K562 (cell line): ENCODE measurements at regions not wholly inside any gene's neighbourhood (a gene's known extent, or its start where the extent isn't known, plus 50 kb on each side); places are given as distances from the start of the nearest gene placed in this dataset.
"Not testable (repeated sequence)": the region's sequence is repeated elsewhere in the genome, so short reads cannot be mapped to it uniquely, and the experiment has no call there.

Experiments used
- ATAC-seq: fragments of 200-7000 bp; cut with Tn5 transposase; 3 replicates; pipeline ENCODE4 v1.9.1; 2020; ENCODE audit warnings: moderate library complexity
- BruUV-seq: library from RNA; stranded (reverse); fragments of 400-500 nt; replicated peaks from 2 replicates; lab custom pipeline; 2021; lab: Mats Ljungman, UMichigan
- CTCF ChIA-PET: fragments of 300-600 bp; formaldehyde crosslinking; extraction: SDS; loops from one replicate; lab custom pipeline; 2021; ENCODE audit warnings: low intra/inter-chr PET ratio; lab: Yijun Ruan, JAX
- POLR2A ChIA-PET: fragments of 300-600, 350-650 bp; sonication (Branson Sonifier 250); formaldehyde crosslinking; extraction: SDS; loops from one replicate; lab custom pipeline; 2021; ENCODE audit warnings: antibody characterized with exemption, inconsistent platforms; lab: Yijun Ruan, JAX
- DNase-seq, 4 experiments: peaks; one replicate each; pipeline versions ENCODE4 v3.0.0 to v3.0.0-alpha.2; 2011 to 2018; ENCODE audit warnings: low spot score in 3 of 4, mixed read lengths in 3 of 4; ENCODE audit errors: extremely low read depth in 1 of 4
- FAIRE-seq: peaks from 2 replicates; lab custom pipeline; 2011; peaks lifted over from hg19 to GRCh38; lab: Jason Lieb, UNC
- H2AFZ ChIP-seq: 2 replicates; pipeline ENCODE4 v1.6.0; 2011; ENCODE audit warnings: low read depth, low read length, control low read depth, inconsistent platforms
- H3K27ac ChIP-seq: fragments of 200-600 bp; 3 replicates; pipeline ENCODE4 v1.8.0; 2011; ENCODE audit warnings: low read depth, mild to moderate bottlenecking, control low read depth, inconsistent platforms, low read length, moderate library complexity, mixed read lengths; ENCODE audit errors: extremely low read depth
- H3K27me3 ChIP-seq, 2 experiments: fragments of 300-600 bp in 1 of 2; 2 replicates in 1 of 2; 3 replicates in 1 of 2; pipeline versions ENCODE4 v1.6.0 to v1.8.0; 2011; ENCODE audit warnings: inconsistent platforms in 2 of 2, low read length in 2 of 2, mild to moderate bottlenecking in 1 of 2, mixed read lengths in 1 of 2, moderate library complexity in 1 of 2; ENCODE audit not compliant: control insufficient read depth in 2 of 2, insufficient read depth in 2 of 2
- H3K36me3 ChIP-seq: fragments of 300-600 bp; 3 replicates; pipeline ENCODE4 v1.8.0; 2011; ENCODE audit warnings: mild to moderate bottlenecking, low read length, inconsistent platforms; ENCODE audit not compliant: control insufficient read depth, insufficient read depth
- H3K4me1 ChIP-seq, 2 experiments: fragments of 200-600 bp in 1 of 2; replicated peaks in 1 of 2; 2 replicates in 1 of 2; 3 replicates in 1 of 2; pipeline versions ENCODE4 v1.5.1 to v1.8.0; 2011; ENCODE audit warnings: inconsistent platforms in 2 of 2, low read length in 2 of 2, mild to moderate bottlenecking in 1 of 2, mixed read lengths in 1 of 2, moderate library complexity in 1 of 2; ENCODE audit not compliant: control insufficient read depth in 2 of 2, insufficient read depth in 2 of 2
- H3K4me2 ChIP-seq: 2 replicates; pipeline ENCODE4 v1.6.1; 2011; ENCODE audit warnings: low read length, control low read depth, inconsistent platforms, mixed read lengths; ENCODE audit not compliant: insufficient read depth
- H3K4me3 ChIP-seq: fragments of 200-600 bp; sonication (generic), shearing (Covaris generic); 2 replicates; pipeline ENCODE4 v1.5.1; 2016; ENCODE audit warnings: control low read depth, inconsistent platforms
- H3K79me2 ChIP-seq: fragments of 200-600 bp; 3 replicates; pipeline ENCODE4 v1.8.0; 2011; ENCODE audit warnings: low read length, inconsistent platforms; ENCODE audit not compliant: control insufficient read depth, insufficient read depth
- H3K9ac ChIP-seq, 2 experiments: 2 replicates each; pipeline versions ENCODE4 v1.6.0 to v1.6.1; 2011; ENCODE audit warnings: low read depth in 2 of 2, low read length in 2 of 2, control low read depth in 1 of 2, inconsistent platforms in 1 of 2, mild to moderate bottlenecking in 1 of 2, mixed read lengths in 1 of 2; ENCODE audit not compliant: insufficient read depth in 1 of 2
- H3K9me1 ChIP-seq: one replicate; pipeline ENCODE4 v1.6.0; 2011; ENCODE audit warnings: inconsistent platforms, mild to moderate bottlenecking, low read length, moderate library complexity; ENCODE audit not compliant: control insufficient read depth, insufficient read depth
- H3K9me3 ChIP-seq: replicated peaks from 2 replicates; pipeline ENCODE4 v1.5.1; 2011; ENCODE audit warnings: low read depth, low read length, inconsistent platforms; ENCODE audit not compliant: control insufficient read depth, insufficient read depth
- H4K20me1 ChIP-seq: replicated peaks from 2 replicates; pipeline ENCODE4 v1.6.1; 2011; ENCODE audit warnings: low read length, inconsistent platforms, mixed read lengths; ENCODE audit not compliant: control insufficient read depth, insufficient read depth
- POLR2G ChIP-seq: fragments of 200-400 bp; formaldehyde crosslinking; IDR thresholded peaks from 2 replicates; pipeline ENCODE4 v1.6.1; 2017; ENCODE audit warnings: low read depth, mild to moderate bottlenecking, antibody characterized with exemption, low read length, moderate library complexity
- RBFOX2 ChIP-seq: fragments of 200-400 bp; formaldehyde crosslinking; IDR thresholded peaks from 2 replicates; pipeline ENCODE4 v1.6.1; 2017; ENCODE audit warnings: low read depth, mild to moderate bottlenecking, low read length, moderate library complexity
- VEZF1 ChIP-seq: fragments of 200-800 bp; sonication (Bioruptor generic); IDR thresholded peaks from 2 replicates; pipeline ENCODE4 v1.6.1; 2017; ENCODE audit warnings: missing genetic modification characterization, missing compliant biosample characterization
- WGBS: fragments of 100-300 bp; shearing (Covaris generic); methylation state at CpG from one replicate; pipeline ENCODE4 v1.1.6; 2016; ENCODE audit warnings: low coverage, mixed read lengths; ENCODE audit not compliant: insufficient coverage; ENCODE audit errors: missing lambda C conversion rate; 5-methylcytosine and 5-hydroxymethylcytosine counted together
- in situ Hi-C: fragments of 300-500 bp; cut with MboI; formaldehyde crosslinking; loops from 4 replicates; pipeline ENCODE4 v1.15.0; 2018; ENCODE audit warnings: inconsistent platforms, mixed read lengths
- intact Hi-C: fragments of 100-400 bp; cut with micrococcal nuclease; formaldehyde crosslinking; loops from 2 replicates; pipeline ENCODE4 v1.14.2; 2022

GRCh38 chr7:65141405-65141778, 134.9 kb upstream of the ERV3-1 start:
- ATAC-seq, H3K9ac ChIP-seq, H3K36me3 ChIP-seq, H3K27me3 ChIP-seq, intact Hi-C loops: not testable (repeated sequence)
- peak overlapping the region; percentile 29; the same call in 1 of the 2 replicates for H3K4me3 ChIP-seq
- TF ChIP-seq RBFOX2 = peak; percentile 15; the same call in 1 of the 2 replicates
- TF ChIP-seq, all 486 proteins: peak for 1; not testable (repeated sequence) for 485
- H3K27ac ChIP-seq, H3K79me2 ChIP-seq, H3K9me1 ChIP-seq, H2AFZ ChIP-seq, CTCF ChIA-PET, POLR2A ChIA-PET, H4K20me1 ChIP-seq, FAIRE-seq, H3K4me1 ChIP-seq, BruUV-seq, H3K9me3 ChIP-seq, DNase-seq, in situ Hi-C loops, H3K4me2 ChIP-seq: not testable (repeated sequence)
- 43% methylated on average over 15 of the region's 20 CpGs for WGBS

- no CpG with 5 or more reads among the region's 79 CpGs for WGBS
- CTCF ChIA-PET, POLR2A ChIA-PET, FAIRE-seq, H3K79me2 ChIP-seq, in situ Hi-C loops, BruUV-seq, H3K27me3 ChIP-seq, DNase-seq, intact Hi-C loops, H3K36me3 ChIP-seq, H3K4me2 ChIP-seq, H4K20me1 ChIP-seq, H3K27ac ChIP-seq, H3K4me1 ChIP-seq, H3K9ac ChIP-seq, H3K9me3 ChIP-seq, H2AFZ ChIP-seq, H3K9me1 ChIP-seq: not testable (repeated sequence)
- peak; percentile 68 for ATAC-seq
- H3K4me3 ChIP-seq = peak overlapping the region; percentile 29
- peak; percentile 54 for TF ChIP-seq RBFOX2
- peak; percentile 50 for TF ChIP-seq POLR2G
- TF ChIP-seq VEZF1 = peak; percentile 40; the same call in 1 of the 2 replicates
These were observed 134.3 kb upstream of the ERV3-1 start for GRCh38 chr7:65140543-65141404.

GRCh38 chr7:65136850-65137249, 130.4 kb upstream of the ERV3-1 start:
- DNase-seq, H3K36me3 ChIP-seq, H3K4me1 ChIP-seq, H3K27me3 ChIP-seq, H3K79me2 ChIP-seq, BruUV-seq, H4K20me1 ChIP-seq, H3K4me2 ChIP-seq, CTCF ChIA-PET, POLR2A ChIA-PET, intact Hi-C loops, H2AFZ ChIP-seq, H3K4me3 ChIP-seq, H3K9ac ChIP-seq, H3K9me3 ChIP-seq, FAIRE-seq, H3K9me1 ChIP-seq, H3K27ac ChIP-seq: not testable (repeated sequence)
- no CpG with 5 or more reads among the region's 5 CpGs for WGBS
- in situ Hi-C loops = loop anchor here (5.0 kb wide), 1 partner anchor 420 kb away; no protein-coding TSS in a partner anchor
- peak; percentile 77 for ATAC-seq
